GM12891 (cell line): ENCODE measurements at regions not wholly inside any gene's neighbourhood (a gene's known extent, or its start where the extent isn't known, plus 50 kb on each side); places are given as distances from the start of the nearest gene placed in this dataset.

ENCODE experiments used
- DNase-seq: peaks from one replicate; pipeline ENCODE4 v3.0.0; 2011; ENCODE audit warnings: low spot score; ENCODE audit not compliant: insufficient read length
- FAIRE-seq: peaks from 2 replicates; lab custom pipeline; 2011; peaks lifted over from hg19 to GRCh38; lab: Jason Lieb, UNC
- PAX5 ChIP-seq: IDR thresholded peaks from 2 replicates; pipeline ENCODE4 v1.6.1; 2011; ENCODE audit warnings: low read length, moderate library complexity, mild to moderate bottlenecking; ENCODE audit not compliant: insufficient read depth, severe bottlenecking
- POLR2A ChIP-seq: IDR thresholded peaks from 2 replicates; pipeline ENCODE4 v1.6.1; 2011; ENCODE audit warnings: low read depth, low read length, control low read depth
- POLR2AphosphoS5 ChIP-seq: IDR thresholded peaks from 2 replicates; pipeline ENCODE4 v1.6.1; 2011; ENCODE audit warnings: low read depth, low read length, control low read depth
- POU2F2 ChIP-seq: IDR thresholded peaks from 2 replicates; pipeline ENCODE4 v1.6.1; 2011; ENCODE audit warnings: low read depth, mild to moderate bottlenecking, control low read depth, low read length, moderate library complexity
- SPI1 ChIP-seq: IDR thresholded peaks from 2 replicates; pipeline ENCODE4 v1.6.1; 2011; ENCODE audit warnings: low read depth, low read length, control low read depth
- TAF1 ChIP-seq: IDR thresholded peaks from 2 replicates; pipeline ENCODE4 v1.6.1; 2011; ENCODE audit warnings: low read depth, low read length, control low read depth

GRCh38 chr5:156125118-156125517 is 201.8 kb upstream of the SGCD start:
- no peak for DNase-seq
- no peak for FAIRE-seq
- TF ChIP-seq SPI1 (no peak), TAF1 (no peak), POLR2AphosphoS5 (no peak), POLR2A (no peak), PAX5 (no peak), POU2F2 (no peak)

- no peak for DNase-seq
- no peak for TF ChIP-seq TAF1
- no peak for TF ChIP-seq PAX5
- TF ChIP-seq POLR2AphosphoS5, result no peak
- no peak for TF ChIP-seq POLR2A
- no peak for TF ChIP-seq POU2F2
- no peak for TF ChIP-seq SPI1
- no peak for FAIRE-seq
These were observed 200.2 kb upstream of the SGCD start for GRCh38 chr5:156126716-156127115.

- TF ChIP-seq POLR2A (no peak), POLR2AphosphoS5 (no peak), SPI1 (no peak), TAF1 (no peak)
- FAIRE-seq (no peak), DNase-seq (no peak)
These were observed 198.9 kb upstream of the SGCD start for GRCh38 chr5:156128026-156128425.

- no peak for FAIRE-seq
- TF ChIP-seq POLR2A (no peak), POLR2AphosphoS5 (no peak), PAX5 (no peak), SPI1 (no peak)
- no peak for DNase-seq
These were observed 192.7 kb upstream of the SGCD start for GRCh38 chr5:156134216-156134615.

- TF ChIP-seq POU2F2 (no peak), PAX5 (no peak), TAF1 (no peak), POLR2AphosphoS5 (no peak), POLR2A (no peak), SPI1 (no peak)
- FAIRE-seq (no peak), DNase-seq (no peak)
These were observed 191.4 kb upstream of the SGCD start for GRCh38 chr5:156135531-156135930.

- FAIRE-seq (no peak), DNase-seq (no peak)
- TF ChIP-seq POU2F2, result no peak
- no peak for TF ChIP-seq POLR2A
- no peak for TF ChIP-seq SPI1
- no peak for TF ChIP-seq TAF1
- TF ChIP-seq PAX5, result no peak
- no peak for TF ChIP-seq POLR2AphosphoS5
These were observed 189.7 kb upstream of the SGCD start for GRCh38 chr5:156137071-156137869.

GRCh38 chr5:156142867-156143266 is 184.1 kb upstream of the SGCD start:
- FAIRE-seq (no peak), DNase-seq (no peak)
- no peak for TF ChIP-seq POU2F2
- TF ChIP-seq TAF1, result no peak
- TF ChIP-seq PAX5, result no peak
- TF ChIP-seq SPI1, result no peak
- TF ChIP-seq POLR2AphosphoS5, result no peak

GRCh38 chr5:156147261-156147943 is 179.6 kb upstream of the SGCD start:
- FAIRE-seq (no peak), DNase-seq (no peak)
- TF ChIP-seq POU2F2, result no peak
- TF ChIP-seq PAX5, result no peak

GRCh38 chr5:156147944-156148285 is 179.0 kb upstream of the SGCD start:
- no peak for DNase-seq
- TF ChIP-seq POLR2AphosphoS5 (no peak), TAF1 (no peak), PAX5 (no peak), POU2F2 (no peak), POLR2A (no peak), SPI1 (no peak)
- no peak for FAIRE-seq
